ENCODE measurements at regions not wholly inside any gene's neighbourhood (a gene's known extent, or its start where the extent isn't known, plus 50 kb on each side); places are given as distances from the start of the nearest gene placed in this dataset.

- DNase-seq, result no peak
These were observed 93.0 kb upstream of the NPFFR2 start for GRCh38 chr4:71938776-71939175.

- DNase-seq, result peak; percentile 12
These were observed 90.8 kb upstream of the NPFFR2 start for GRCh38 chr4:71941001-71941400.

GRCh38 chr4:71944956-71945355 lies 86.8 kb upstream of the NPFFR2 start:
- no peak for DNase-seq

- no peak for DNase-seq
These were observed 86.0 kb upstream of the NPFFR2 start for GRCh38 chr4:71945791-71946190.

DNA sequence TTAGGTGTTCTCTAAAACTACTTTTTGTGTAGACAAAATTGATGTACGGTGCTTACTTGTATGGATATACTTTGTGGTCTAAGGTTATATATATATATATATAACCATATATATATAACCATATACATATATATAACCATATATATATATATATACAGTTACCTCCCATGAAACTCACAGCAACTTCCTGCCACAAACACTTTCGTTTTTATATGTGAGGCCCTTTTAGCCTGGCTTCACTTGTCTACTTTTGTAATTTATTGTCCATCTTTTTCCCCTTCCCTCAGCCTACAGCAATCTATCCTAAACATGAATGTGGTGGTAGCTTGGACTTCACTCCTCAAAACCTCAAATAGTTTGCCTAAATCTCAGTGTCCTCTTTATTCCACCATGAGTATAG lies 72.8 kb upstream of the NPFFR2 start:
- DNase-seq, result no peak

DNA sequence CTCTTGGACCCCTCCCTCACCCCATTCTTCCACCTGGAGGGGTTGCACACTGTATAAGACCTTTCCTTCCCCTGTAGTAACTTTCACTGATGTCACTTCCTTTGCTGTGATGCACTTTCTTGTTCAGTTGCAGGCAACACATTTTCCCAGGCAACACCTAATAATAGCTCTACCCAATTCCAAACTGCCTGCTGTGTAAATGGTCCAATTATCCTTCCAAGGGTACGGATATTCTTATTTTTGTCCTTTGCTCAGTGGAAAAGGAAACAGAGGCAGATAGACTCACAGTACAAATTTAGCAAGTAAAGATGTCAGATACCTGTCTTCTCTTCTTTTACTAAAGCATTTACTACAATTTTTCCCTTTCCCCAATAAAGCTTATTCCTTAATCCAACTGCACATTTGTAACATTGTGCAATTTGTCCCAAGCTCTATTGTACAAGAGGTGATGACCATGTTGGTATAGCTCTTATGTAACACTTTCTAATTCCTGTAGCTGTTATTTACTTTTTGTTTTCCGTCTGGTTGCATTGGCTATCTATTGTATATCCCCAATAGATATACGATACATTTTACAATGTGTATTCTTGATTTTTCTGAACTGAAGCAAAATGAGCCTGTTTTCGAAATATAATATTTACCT lies 69.1 kb upstream of the NPFFR2 start:
- DNase-seq, result no peak

DNA sequence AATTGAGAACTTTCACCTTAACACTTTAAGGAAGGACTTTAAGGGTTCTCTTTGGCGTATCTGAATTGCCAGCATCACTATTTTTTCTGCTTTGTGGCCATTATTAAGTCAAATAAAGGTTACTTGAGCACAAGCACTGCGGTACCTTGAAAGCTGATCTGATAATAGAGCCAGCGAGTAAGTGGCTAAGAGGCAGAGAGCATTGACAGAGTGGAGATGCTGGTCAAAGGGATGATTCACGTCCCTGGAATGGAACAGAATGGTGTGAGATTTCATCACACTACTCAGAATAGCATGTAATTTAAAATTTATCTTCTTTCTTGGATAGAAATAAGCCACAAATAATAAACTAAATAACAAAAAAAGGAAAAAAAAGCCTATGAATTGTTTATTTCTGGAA lies 57.1 kb upstream of the NPFFR2 start:
- no peak for DNase-seq

DNA sequence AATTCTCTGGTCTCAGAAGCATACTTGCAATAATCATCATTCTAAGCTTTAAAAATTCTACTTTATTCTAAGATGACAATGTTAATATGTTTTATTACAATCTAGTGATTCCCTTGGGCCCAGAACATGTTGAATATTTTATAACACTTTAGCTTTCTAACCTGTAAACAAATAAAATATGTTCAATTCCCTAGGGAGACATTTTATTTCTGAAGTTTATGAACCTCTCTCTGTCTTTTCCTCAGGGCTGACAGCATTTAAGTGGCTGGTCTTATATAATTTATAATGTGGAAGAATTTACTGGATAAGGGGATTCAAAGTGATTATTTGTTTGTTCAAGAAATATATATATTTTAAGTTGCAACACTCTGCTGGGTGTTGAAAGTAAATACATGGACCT lies 55.3 kb upstream of the NPFFR2 start:
- no peak for DNase-seq

GRCh38 chr4:71978210-71978835 lies 53.5 kb upstream of the NPFFR2 start:
- no peak for DNase-seq

- DNase-seq, result no peak
These were observed 50.8 kb upstream of the NPFFR2 start for GRCh38 chr4:71980976-71981375.
